ENCODE measurements at regions not wholly inside any gene's neighbourhood (a gene's known extent, or its start where the extent isn't known, plus 50 kb on each side); places are given as distances from the start of the nearest gene placed in this dataset.

- no peak for TF ChIP-seq ZBTB43 (CRISPR knock-in tag; IDR thresholded peaks at IDR 0.05)
- TF ChIP-seq NR2C2 (CRISPR knock-in tag; IDR thresholded peaks at IDR 0.05) = no peak
- TF ChIP-seq PREB (CRISPR knock-in tag; IDR thresholded peaks at IDR 0.05; ENCODE audit: borderline replicate concordance) = no peak
- no peak for TF ChIP-seq ZNF425 (CRISPR knock-in tag; conservative IDR thresholded peaks at IDR 0.05)
- no peak for TF ChIP-seq ZNF263 (CRISPR knock-in tag; IDR thresholded peaks at IDR 0.05; ENCODE audit: low read depth)
- TF ChIP-seq ETV6 (CRISPR knock-in tag; IDR thresholded peaks at IDR 0.05) = no peak
Measured at GRCh38 chr20:52389606-52390005, 198.0 kb upstream of the ZFP64 start (continued).

GRCh38 chr20:52383995-52384621 lies 192.5 kb upstream of the ZFP64 start:
- CTCF ChIA-PET = no interaction called here
- POLR2A ChIA-PET = interaction anchor here (0.6 kb wide), 1 partner anchor 1085 kb away, joined by 5 read pairs; no protein-coding TSS in a partner anchor
- H3K36me3 Mint-ChIP-seq = peaks cover 3% of the 10 kb centered on the region
- no peak for DNase-seq (ENCODE audit: low spot score)
- no peak overlapping the region for H3K4me3 Mint-ChIP-seq
- ATAC-seq = no peak
- no peaks in the 10 kb centered on the region for H3K27me3 Mint-ChIP-seq (ENCODE audit: low read depth)
- peaks cover 23% of the 10 kb centered on the region for H3K9me3 Mint-ChIP-seq
- TF ChIP-seq SOX15 (CRISPR knock-in tag; IDR thresholded peaks at IDR 0.05) (no peak), ESRRA (CRISPR knock-in tag; IDR thresholded peaks at IDR 0.05; ENCODE audit: borderline replicate concordance) (no peak), IRF1 (CRISPR knock-in tag; IDR thresholded peaks at IDR 0.05) (no peak), E2F1 (CRISPR knock-in tag; IDR thresholded peaks at IDR 0.05) (no peak), TEAD1 (CRISPR knock-in tag; IDR thresholded peaks at IDR 0.05) (no peak), HMGA2 (CRISPR knock-in tag; IDR thresholded peaks at IDR 0.05) (no peak), SP1 (CRISPR knock-in tag; conservative IDR thresholded peaks at IDR 0.05) (no peak), ZNF423 (CRISPR knock-in tag; IDR thresholded peaks at IDR 0.05) (no peak), E2F4 (CRISPR knock-in tag; IDR thresholded peaks at IDR 0.05; ENCODE audit: borderline replicate concordance, low read depth) (no peak), ZNF232 (CRISPR knock-in tag; IDR thresholded peaks at IDR 0.05) (no peak), USF2 (CRISPR knock-in tag; IDR thresholded peaks at IDR 0.05) (no peak), AFF4 (CRISPR knock-in tag; IDR thresholded peaks at IDR 0.05; ENCODE audit: borderline replicate concordance) (no peak), FOXJ3 (CRISPR knock-in tag; IDR thresholded peaks at IDR 0.05; ENCODE audit: borderline replicate concordance) (no peak), IRF2 (CRISPR knock-in tag; IDR thresholded peaks at IDR 0.05; ENCODE audit: borderline replicate concordance, low read depth) (no peak)
- no peaks in the 10 kb centered on the region for H3K4me1 Mint-ChIP-seq
- no peak overlapping the region for H3K27ac Mint-ChIP-seq

Measured in WTC11 (cell line).